ENCODE measurements at regions not wholly inside any gene's neighbourhood (a gene's known extent, or its start where the extent isn't known, plus 50 kb on each side); places are given as distances from the start of the nearest gene placed in this dataset.

DNA sequence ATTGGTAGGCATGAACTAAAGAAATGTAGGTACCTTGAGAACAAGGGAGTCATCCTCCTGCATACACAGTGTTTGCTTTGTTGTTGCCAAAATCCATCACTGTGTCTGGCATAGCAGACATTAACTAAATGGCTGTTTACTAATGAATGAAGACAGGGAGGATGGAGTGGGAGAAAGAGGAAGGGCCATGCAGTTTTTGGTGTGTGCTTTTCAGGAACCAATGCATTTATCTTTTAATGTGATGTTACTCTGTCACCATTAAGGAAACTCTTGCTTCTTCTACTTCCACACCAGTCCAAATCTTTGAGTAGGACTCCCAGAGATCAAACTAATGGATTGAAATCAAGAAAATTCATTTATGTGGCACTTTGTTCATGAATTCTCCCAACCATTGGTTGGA is 55.6 kb upstream of the DUSP10 start:
- TF ChIP-seq, protein P1, sequence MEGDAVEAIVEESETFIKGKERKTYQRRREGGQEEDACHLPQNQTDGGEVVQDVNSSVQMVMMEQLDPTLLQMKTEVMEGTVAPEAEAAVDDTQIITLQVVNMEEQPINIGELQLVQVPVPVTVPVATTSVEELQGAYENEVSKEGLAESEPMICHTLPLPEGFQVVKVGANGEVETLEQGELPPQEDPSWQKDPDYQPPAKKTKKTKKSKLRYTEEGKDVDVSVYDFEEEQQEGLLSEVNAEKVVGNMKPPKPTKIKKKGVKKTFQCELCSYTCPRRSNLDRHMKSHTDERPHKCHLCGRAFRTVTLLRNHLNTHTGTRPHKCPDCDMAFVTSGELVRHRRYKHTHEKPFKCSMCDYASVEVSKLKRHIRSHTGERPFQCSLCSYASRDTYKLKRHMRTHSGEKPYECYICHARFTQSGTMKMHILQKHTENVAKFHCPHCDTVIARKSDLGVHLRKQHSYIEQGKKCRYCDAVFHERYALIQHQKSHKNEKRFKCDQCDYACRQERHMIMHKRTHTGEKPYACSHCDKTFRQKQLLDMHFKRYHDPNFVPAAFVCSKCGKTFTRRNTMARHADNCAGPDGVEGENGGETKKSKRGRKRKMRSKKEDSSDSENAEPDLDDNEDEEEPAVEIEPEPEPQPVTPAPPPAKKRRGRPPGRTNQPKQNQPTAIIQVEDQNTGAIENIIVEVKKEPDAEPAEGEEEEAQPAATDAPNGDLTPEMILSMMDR (conservative IDR thresholded peaks at IDR 0.05) = no peak
- no peak for DNase-seq
- Mint-ChIP-seq H3K9me3 (peaks cover 8% of the 10 kb centered on the region), H3K4me3 (no peak overlapping the region), H3K27me3 (ENCODE audit: insufficient read depth) (no peaks in the 10 kb centered on the region), H3K4me1 (peaks cover 23% of the 10 kb centered on the region), H3K27ac (no peak overlapping the region), H3K36me3 (ENCODE audit: low read depth) (no peaks in the 10 kb centered on the region)
- Histone ChIP-seq H3K9me3 (ENCODE audit: control insufficient read depth, low read length) (peaks cover 13% of the 10 kb centered on the region), H3K4me1 (ENCODE audit: control insufficient read depth, insufficient read depth, low read length) (peaks cover 8% of the 10 kb centered on the region), H3K27ac (ENCODE audit: low read depth, low read length) (no peak overlapping the region), H3K4me3 (ENCODE audit: low read length) (no peak overlapping the region), H3K36me3 (ENCODE audit: control insufficient read depth, insufficient read depth, low read length) (no peaks in the 10 kb centered on the region), H3K9ac (ENCODE audit: extremely low read depth, low read length, poor library complexity, severe bottlenecking) (no peak overlapping the region), H3K27me3 (ENCODE audit: control insufficient read depth, insufficient read depth, low read length, poor library complexity, severe bottlenecking) (no peaks in the 10 kb centered on the region)

DNA sequence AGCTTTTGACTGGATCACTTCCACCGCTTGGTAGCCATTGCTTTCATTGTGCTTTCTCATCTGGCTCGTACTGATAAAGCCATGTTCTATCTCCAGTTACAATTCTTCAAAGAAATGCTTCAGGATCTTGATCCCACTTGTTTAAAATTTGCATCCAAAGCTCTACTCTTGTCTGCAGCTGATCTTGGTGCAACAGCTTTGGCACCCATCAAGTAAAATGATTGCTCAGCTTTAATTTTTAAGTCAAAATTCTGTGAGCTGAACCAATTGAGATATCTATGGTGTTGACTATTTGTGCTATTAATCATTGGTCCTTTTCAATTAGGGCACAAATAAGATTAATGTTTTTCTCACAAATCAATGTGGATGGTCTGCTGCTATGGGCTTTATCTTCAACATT is 54.8 kb upstream of the DUSP10 start:
- H3K27me3 ChIP-seq (ENCODE audit: control insufficient read depth, insufficient read depth, low read length, poor library complexity, severe bottlenecking) = no peaks in the 10 kb centered on the region
- TF ChIP-seq, protein P1 (conservative IDR thresholded peaks at IDR 0.05) = no peak
- peaks cover 6% of the 10 kb centered on the region for H3K4me1 ChIP-seq (ENCODE audit: control insufficient read depth, insufficient read depth, low read length)
- H3K4me1 Mint-ChIP-seq = peaks cover 15% of the 10 kb centered on the region
- no peak overlapping the region for H3K4me3 ChIP-seq (ENCODE audit: low read length)
- H3K36me3 ChIP-seq (ENCODE audit: control insufficient read depth, insufficient read depth, low read length) = no peaks in the 10 kb centered on the region
- H3K9me3 ChIP-seq (ENCODE audit: control insufficient read depth, low read length) = peaks cover 13% of the 10 kb centered on the region
- no peak overlapping the region for H3K27ac ChIP-seq (ENCODE audit: low read depth, low read length)
- no peak overlapping the region for H3K27ac Mint-ChIP-seq
- H3K9ac ChIP-seq (ENCODE audit: extremely low read depth, low read length, poor library complexity, severe bottlenecking) = no peak overlapping the region
- no peak overlapping the region for H3K4me3 Mint-ChIP-seq
- H3K27me3 Mint-ChIP-seq (ENCODE audit: insufficient read depth) = no peaks in the 10 kb centered on the region
- no peak for DNase-seq
- H3K36me3 Mint-ChIP-seq (ENCODE audit: low read depth) = no peaks in the 10 kb centered on the region
- H3K9me3 Mint-ChIP-seq = peaks cover 8% of the 10 kb centered on the region
- WGBS, 2 experiments (ENCODE audit: insufficient coverage in 1 of 2, insufficient read length in 1 of 2) = 89 to 95% methylated on average over 1 to 2 of the region's 2 CpGs

DNA sequence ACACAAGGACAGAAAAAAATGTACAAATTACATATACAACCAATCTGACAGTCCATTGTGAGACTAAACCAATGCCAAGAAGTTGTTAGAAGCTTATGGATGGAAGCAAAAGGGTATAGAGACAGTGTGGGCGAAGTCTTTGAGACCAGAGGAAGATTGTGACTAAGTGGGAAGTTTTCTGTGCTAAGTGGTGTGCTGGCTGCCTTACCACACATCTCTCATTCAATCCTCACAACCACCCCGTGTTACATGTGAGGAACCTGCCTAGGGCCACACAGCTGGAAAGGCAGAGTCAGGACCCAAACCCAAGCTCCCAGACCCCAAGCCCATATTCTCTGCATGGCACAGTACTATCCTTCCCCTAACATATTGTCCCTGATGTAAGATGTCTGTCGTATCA is 53.5 kb upstream of the DUSP10 start:
- H3K36me3 ChIP-seq (ENCODE audit: control insufficient read depth, insufficient read depth, low read length) = no peaks in the 10 kb centered on the region
- H3K9ac ChIP-seq (ENCODE audit: extremely low read depth, low read length, poor library complexity, severe bottlenecking) = no peak overlapping the region
- H3K27me3 ChIP-seq (ENCODE audit: control insufficient read depth, insufficient read depth, low read length, poor library complexity, severe bottlenecking) = no peaks in the 10 kb centered on the region
- Mint-ChIP-seq H3K9me3 (peaks cover 8% of the 10 kb centered on the region), H3K36me3 (ENCODE audit: low read depth) (no peaks in the 10 kb centered on the region), H3K27ac (no peak overlapping the region), H3K27me3 (ENCODE audit: insufficient read depth) (no peaks in the 10 kb centered on the region), H3K4me3 (no peak overlapping the region), H3K4me1 (peaks cover 5% of the 10 kb centered on the region)
- 83 to 92% methylated on average over 1 to 3 of the region's 3 CpGs for WGBS, 2 experiments (ENCODE audit: insufficient coverage in 1 of 2, insufficient read length in 1 of 2)
- H3K9me3 ChIP-seq (ENCODE audit: control insufficient read depth, low read length) = peaks cover 13% of the 10 kb centered on the region
- no peaks in the 10 kb centered on the region for H3K4me1 ChIP-seq (ENCODE audit: control insufficient read depth, insufficient read depth, low read length)
- TF ChIP-seq, protein P1 (conservative IDR thresholded peaks at IDR 0.05) = no peak
- no peak overlapping the region for H3K4me3 ChIP-seq (ENCODE audit: low read length)
- no peak for DNase-seq
- H3K27ac ChIP-seq (ENCODE audit: low read depth, low read length) = no peak overlapping the region
